ENCODE measurements at regions not wholly inside any gene's neighbourhood (a gene's known extent, or its start where the extent isn't known, plus 50 kb on each side); places are given as distances from the start of the nearest gene placed in this dataset.
"Not testable (repeated sequence)": the region's sequence is repeated elsewhere in the genome, so short reads cannot be mapped to it uniquely, and the experiment has no call there.

GRCh38 chr2:61677942-61678341 lies 139.8 kb upstream of the XPO1 start:
- Mint-ChIP-seq H3K4me3 (no peak overlapping the region), H3K27ac (no peak overlapping the region), H3K4me1 (no peaks in the 10 kb centered on the region), H3K9me3 (peaks cover 14 to 19% of the 10 kb centered on the region in 2 donors), H3K36me3 (peaks cover 0 to 12% of the 10 kb centered on the region in 2 donors), H3K27me3 (no peaks in the 10 kb centered on the region)
- DNase-seq: no peak
- ATAC-seq (replicated peaks): no peak

DNA sequence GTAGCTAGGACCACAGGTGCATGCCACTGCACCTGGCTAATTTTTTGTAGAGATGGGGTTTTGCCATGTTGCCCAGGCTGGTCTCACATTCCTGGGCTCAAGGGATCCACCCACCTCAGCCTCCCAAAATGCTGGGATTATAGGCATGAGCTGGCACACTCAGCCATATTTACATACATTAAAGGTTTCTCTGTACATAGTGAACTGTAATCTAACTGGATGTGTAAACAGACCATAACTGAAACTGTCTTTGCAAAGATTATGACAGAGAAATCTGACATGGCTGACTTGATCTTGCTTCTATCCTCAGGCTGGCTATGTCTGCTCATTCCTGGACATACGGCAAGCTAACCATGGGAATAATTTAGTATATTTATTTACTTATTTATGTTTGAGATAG lies 139.2 kb upstream of the XPO1 start:
- H3K27me3 Mint-ChIP-seq: no peaks in the 10 kb centered on the region
- peaks cover 0 to 12% of the 10 kb centered on the region in 2 donors for H3K36me3 Mint-ChIP-seq
- no peak overlapping the region for H3K4me3 Mint-ChIP-seq
- no peaks in the 10 kb centered on the region for H3K4me1 Mint-ChIP-seq
- H3K27ac Mint-ChIP-seq: no peak overlapping the region
- peaks cover 14 to 19% of the 10 kb centered on the region in 2 donors for H3K9me3 Mint-ChIP-seq
- ATAC-seq (replicated peaks) (no peak), DNase-seq (no peak)

DNA sequence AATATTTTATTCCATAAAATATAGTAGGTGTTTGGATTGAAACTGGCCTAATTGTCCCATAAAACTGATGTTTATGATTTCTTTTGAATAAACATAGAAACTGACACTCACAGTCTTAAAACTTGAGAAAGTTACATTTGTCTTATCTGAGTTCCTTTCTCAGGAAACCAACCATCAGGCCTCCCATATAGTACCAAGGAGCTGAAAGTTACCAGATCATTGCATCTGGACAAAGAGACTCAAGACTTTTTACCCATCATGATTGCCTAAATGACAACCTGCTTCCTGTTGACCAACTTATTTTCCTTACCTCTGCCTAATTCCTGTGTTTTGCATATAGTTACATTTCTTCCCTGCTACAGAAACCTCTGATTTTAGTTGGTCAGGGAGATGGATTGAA lies 137.0 kb upstream of the XPO1 start:
- H3K36me3 Mint-ChIP-seq: peaks cover 0 to 12% of the 10 kb centered on the region in 2 donors
- H3K9me3 Mint-ChIP-seq: peaks cover 14 to 19% of the 10 kb centered on the region in 2 donors
- no peak for DNase-seq
- H3K27ac Mint-ChIP-seq: no peak overlapping the region
- no peak overlapping the region for H3K4me3 Mint-ChIP-seq
- ATAC-seq (replicated peaks): no peak
- no peaks in the 10 kb centered on the region for H3K27me3 Mint-ChIP-seq
- peaks cover 4 to 17% of the 10 kb centered on the region in 2 donors for H3K4me1 Mint-ChIP-seq

- peaks cover 4 to 20% of the 10 kb centered on the region in 2 donors for H3K4me1 Mint-ChIP-seq
- ATAC-seq (replicated peaks): no peak
- no peak overlapping the region for H3K27ac Mint-ChIP-seq
- H3K9me3 Mint-ChIP-seq: peaks cover 14 to 19% of the 10 kb centered on the region in 2 donors
- H3K4me3 Mint-ChIP-seq: peak overlapping the region in 1 of 2 donors; percentile 73
- H3K27me3 Mint-ChIP-seq: no peaks in the 10 kb centered on the region
- DNase-seq: no peak
- peaks cover 0 to 12% of the 10 kb centered on the region in 2 donors for H3K36me3 Mint-ChIP-seq
Observed at GRCh38 chr2:61671561-61672315, 133.6 kb upstream of the XPO1 start.

- Mint-ChIP-seq H3K4me1 (peaks cover 4 to 20% of the 10 kb centered on the region in 2 donors), H3K27ac (peak overlapping the region; percentile 88), H3K36me3 (peaks cover 0 to 9% of the 10 kb centered on the region in 2 donors), H3K9me3 (peaks cover 12 to 17% of the 10 kb centered on the region in 2 donors), H3K4me3 (peak overlapping the region; percentile 69 to 73), H3K27me3 (no peaks in the 10 kb centered on the region)
- ATAC-seq (replicated peaks): peak; percentile 85 to 88
- DNase-seq: peak; percentile 6
Observed at GRCh38 chr2:61670591-61671501, 132.7 kb upstream of the XPO1 start.

DNA sequence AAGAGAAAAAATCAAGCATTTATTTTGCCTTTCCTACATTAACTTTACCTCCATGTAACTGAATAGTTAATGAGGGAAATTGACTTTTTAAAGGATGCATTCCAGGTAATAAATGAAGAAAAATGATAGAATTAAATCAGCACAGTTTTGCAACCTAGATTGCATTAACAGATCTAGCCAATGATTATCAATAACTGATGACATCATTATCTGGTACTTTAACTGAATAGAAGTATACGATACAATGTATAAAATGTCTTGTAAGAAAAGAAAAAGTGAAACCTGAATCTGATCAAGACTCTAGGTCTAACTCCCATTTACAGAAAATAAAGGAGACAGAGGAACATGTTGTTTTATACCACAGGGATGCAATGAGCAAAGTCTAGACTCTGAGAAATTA lies 126.0 kb upstream of the XPO1 start:
- Mint-ChIP-seq H3K9me3 (no peaks in the 10 kb centered on the region), H3K4me1 (no peaks in the 10 kb centered on the region), H3K36me3 (no peaks in the 10 kb centered on the region), H3K27ac (no peak overlapping the region), H3K4me3 (no peak overlapping the region), H3K27me3 (peaks cover 0 to 5% of the 10 kb centered on the region in 2 donors)
- DNase-seq (no peak), ATAC-seq (replicated peaks) (no peak)

GRCh38 chr2:61662990-61663389 lies 124.8 kb upstream of the XPO1 start:
- Mint-ChIP-seq H3K36me3 (no peaks in the 10 kb centered on the region), H3K27me3 (peaks cover 0 to 5% of the 10 kb centered on the region in 2 donors), H3K9me3 (no peaks in the 10 kb centered on the region), H3K27ac (no peak overlapping the region), H3K4me3 (no peak overlapping the region), H3K4me1 (no peaks in the 10 kb centered on the region)
- ATAC-seq (replicated peaks) (no peak), DNase-seq (no peak)

DNA sequence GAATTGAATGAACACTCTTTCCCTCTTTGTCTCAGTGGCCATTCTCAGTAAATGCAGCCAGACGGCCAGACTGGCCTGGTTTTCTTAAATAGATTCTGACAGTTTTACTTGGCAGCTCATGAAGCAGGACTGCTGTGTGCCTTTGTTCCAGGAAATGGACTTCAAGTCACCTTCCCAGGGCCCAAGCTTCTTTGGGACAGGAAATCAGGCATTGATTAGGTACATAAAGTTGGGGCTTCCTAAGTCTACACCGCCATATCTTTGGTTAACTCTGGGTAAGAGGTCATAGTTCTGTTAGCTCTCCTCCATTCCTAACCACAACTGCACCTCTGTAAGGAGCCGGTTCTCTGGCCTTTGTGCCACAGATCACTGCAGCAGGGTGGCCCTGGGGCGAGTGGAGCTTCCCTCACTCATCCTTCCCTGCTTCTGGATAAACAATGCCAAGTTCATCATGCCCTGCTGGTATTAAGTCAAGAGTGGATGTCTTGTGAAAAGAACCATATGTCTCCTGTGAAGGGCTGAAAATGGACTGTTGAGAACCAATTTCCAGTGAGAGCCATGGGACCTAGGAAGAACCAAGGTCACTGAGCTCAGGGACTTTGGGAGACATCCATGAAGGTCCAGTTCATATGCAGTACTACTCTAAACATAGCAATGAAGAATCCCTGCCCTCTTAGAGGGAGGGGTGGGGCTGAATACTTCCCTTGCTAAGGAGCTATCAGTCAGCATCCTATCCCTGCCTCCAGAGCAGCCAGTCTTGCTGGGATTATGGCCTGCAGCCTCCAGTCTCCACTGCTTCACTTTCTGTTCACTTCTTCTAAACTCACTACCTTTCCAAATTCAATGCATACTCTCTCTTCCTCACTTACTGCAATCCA lies 122.6 kb upstream of the XPO1 start:
- Mint-ChIP-seq H3K4me1 (no peaks in the 10 kb centered on the region), H3K27ac (no peak overlapping the region), H3K4me3 (no peak overlapping the region), H3K27me3 (peaks cover 0 to 5% of the 10 kb centered on the region in 2 donors), H3K36me3 (no peaks in the 10 kb centered on the region), H3K9me3 (no peaks in the 10 kb centered on the region)
- no peak for DNase-seq
- no peak for ATAC-seq (replicated peaks)

- no peaks in the 10 kb centered on the region for H3K4me1 Mint-ChIP-seq
- no peak overlapping the region for H3K27ac Mint-ChIP-seq
- DNase-seq (no peak), ATAC-seq (replicated peaks) (peak; percentile 70 to 76)
- no peaks in the 10 kb centered on the region for H3K9me3 Mint-ChIP-seq
- no peak overlapping the region for H3K4me3 Mint-ChIP-seq
- no peaks in the 10 kb centered on the region for H3K36me3 Mint-ChIP-seq
- H3K27me3 Mint-ChIP-seq: peaks cover 0 to 5% of the 10 kb centered on the region in 2 donors
Observed at GRCh38 chr2:61658841-61659780, 121.0 kb upstream of the XPO1 start.

- not testable (repeated sequence) for H3K36me3 Mint-ChIP-seq; H3K27ac Mint-ChIP-seq; DNase-seq; H3K27me3 Mint-ChIP-seq; H3K4me3 Mint-ChIP-seq; ATAC-seq (replicated peaks); H3K9me3 Mint-ChIP-seq; H3K4me1 Mint-ChIP-seq
Observed at GRCh38 chr2:61649946-61650345, 111.8 kb upstream of the XPO1 start.

DNA sequence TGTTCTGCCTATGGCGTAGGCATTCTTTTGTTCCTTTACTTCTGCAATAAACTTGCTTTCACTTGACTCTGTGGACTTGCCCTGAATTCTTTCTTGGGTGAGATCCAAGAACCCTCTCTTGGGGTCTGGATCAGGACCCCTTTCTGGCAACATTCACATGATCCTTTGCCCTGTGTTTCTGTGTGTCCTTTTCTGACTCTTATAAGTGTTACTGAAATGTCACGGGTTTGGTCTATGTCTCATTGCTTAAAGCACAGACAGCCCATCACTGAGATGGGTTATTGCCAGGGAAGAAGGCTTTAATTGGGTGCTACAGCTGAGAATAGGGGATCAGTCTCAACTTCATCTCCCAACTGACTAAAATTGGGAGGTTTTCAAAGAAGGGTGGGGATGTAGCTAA lies 110.9 kb upstream of the XPO1 start:
- H3K4me3 Mint-ChIP-seq: no peak overlapping the region
- H3K4me1 Mint-ChIP-seq: no peaks in the 10 kb centered on the region
- H3K36me3 Mint-ChIP-seq: peaks cover 0 to 2% of the 10 kb centered on the region in 2 donors
- DNase-seq (no peak), ATAC-seq (replicated peaks) (no peak)
- H3K27me3 Mint-ChIP-seq: no peaks in the 10 kb centered on the region
- no peak overlapping the region for H3K27ac Mint-ChIP-seq
- peaks cover 4 to 10% of the 10 kb centered on the region in 2 donors for H3K9me3 Mint-ChIP-seq

- H3K27ac Mint-ChIP-seq: no peak overlapping the region
- H3K9me3 Mint-ChIP-seq: peaks cover 4 to 10% of the 10 kb centered on the region in 2 donors
- H3K27me3 Mint-ChIP-seq: no peaks in the 10 kb centered on the region
- no peaks in the 10 kb centered on the region for H3K4me1 Mint-ChIP-seq
- peaks cover 0 to 2% of the 10 kb centered on the region in 2 donors for H3K36me3 Mint-ChIP-seq
- DNase-seq (no peak), ATAC-seq (replicated peaks) (no peak)
- H3K4me3 Mint-ChIP-seq: no peak overlapping the region
Observed at GRCh38 chr2:61647044-61647443, 108.9 kb upstream of the XPO1 start.

DNA sequence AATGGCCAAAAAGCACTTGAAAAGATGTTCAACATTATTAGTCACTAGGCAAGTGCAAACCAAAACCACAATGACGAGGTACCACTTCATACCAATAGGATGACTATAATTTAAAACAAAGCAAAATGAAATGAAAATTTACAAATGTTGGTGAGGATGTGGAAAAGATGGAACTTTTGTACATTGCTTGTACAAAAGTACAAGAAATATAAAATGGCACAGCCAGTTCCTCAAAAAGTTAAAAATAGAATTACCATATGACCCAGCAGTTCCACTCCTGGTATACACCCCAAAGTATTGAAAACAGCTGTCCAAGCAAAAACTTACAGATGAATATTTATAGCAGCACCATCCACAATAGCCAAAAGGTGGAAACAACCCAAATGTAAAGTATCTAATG lies 107.8 kb upstream of the XPO1 start:
- H3K9me3 Mint-ChIP-seq: peaks cover 2 to 10% of the 10 kb centered on the region in 2 donors
- H3K4me3 Mint-ChIP-seq: no peak overlapping the region
- H3K27ac Mint-ChIP-seq: no peak overlapping the region
- DNase-seq: no peak
- no peak for ATAC-seq (replicated peaks)
- no peaks in the 10 kb centered on the region for H3K4me1 Mint-ChIP-seq
- H3K36me3 Mint-ChIP-seq: peaks cover 0 to 2% of the 10 kb centered on the region in 2 donors
- H3K27me3 Mint-ChIP-seq: no peaks in the 10 kb centered on the region
